ENCODE measurements at regions not wholly inside any gene's neighbourhood (a gene's known extent, or its start where the extent isn't known, plus 50 kb on each side); places are given as distances from the start of the nearest gene placed in this dataset.

DNA sequence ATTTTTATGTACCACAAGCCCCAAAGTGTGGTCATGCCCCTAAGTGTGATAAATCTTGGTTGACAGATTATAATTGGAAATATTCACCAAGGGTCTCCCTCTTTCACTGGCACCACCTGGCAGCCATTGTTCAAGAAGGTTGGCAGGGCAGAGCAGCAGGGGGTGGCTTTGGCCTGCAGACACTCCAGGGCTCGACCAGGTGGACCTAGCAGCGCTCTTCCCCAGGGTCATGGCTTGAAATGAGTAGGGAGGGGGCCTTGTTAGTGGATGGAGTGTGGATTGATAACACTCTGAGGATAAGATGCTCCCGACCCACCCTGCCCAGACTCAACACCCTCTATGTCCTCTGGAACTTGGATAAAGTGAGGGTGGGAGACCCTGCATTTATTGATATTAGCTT, 58.2 kb upstream of the KLHL25 start:
- no peak overlapping the region for H3K27ac ChIP-seq (ENCODE audit: low read depth in 2 of 2, low read length in 1 of 2)
- H3K9ac ChIP-seq = no peak overlapping the region
- no peak overlapping the region for H3K4me3 ChIP-seq (ENCODE audit: low read depth in 2 of 2, low read length in 1 of 2)
- H3K9me3 ChIP-seq = no peaks in the 10 kb centered on the region
- 43% methylated on average over 3 of the region's 3 CpGs for WGBS (ENCODE audit: low lambda C conversion rate)
- H3K4me1 ChIP-seq (ENCODE audit: control insufficient read depth in 1 of 2, insufficient read depth in 2 of 2, low read depth in 1 of 2, low read length in 1 of 2) = no peaks in the 10 kb centered on the region
- H3K36me3 ChIP-seq (replicated peaks in 1 of 2; ENCODE audit: control insufficient read depth in 1 of 2, insufficient read depth in 2 of 2, low read length in 1 of 2) = no peaks in the 10 kb centered on the region
- ChIA-PET POLR2A (no interaction called here), CTCF (interaction anchor here (1.4 kb wide), 1 partner anchor 18 kb away, joined by 5 read pairs; no protein-coding TSS in a partner anchor)
- H3K79me2 ChIP-seq (ENCODE audit: insufficient read depth) = no peaks in the 10 kb centered on the region
- no peaks in the 10 kb centered on the region for H3F3A ChIP-seq (replicated peaks; ENCODE audit: insufficient read depth)
- no peak for DNase-seq
- H2AFZ ChIP-seq (ENCODE audit: low read depth) = no peak overlapping the region
- H3K9me2 ChIP-seq = no peaks in the 10 kb centered on the region
- H4K20me1 ChIP-seq (ENCODE audit: insufficient read depth) = no peaks in the 10 kb centered on the region
- no peaks in the 10 kb centered on the region; the same call in 1 of the 2 replicates for H3K27me3 ChIP-seq (ENCODE audit: insufficient read depth)
- no peak overlapping the region for H3K4me2 ChIP-seq
- no peak for TF ChIP-seq ELF1 (IDR thresholded peaks at IDR 0.05)
- TF ChIP-seq MXI1 (IDR thresholded peaks at IDR 0.05; ENCODE audit: low read depth, low read length) = no peak
- TF ChIP-seq, protein P1, sequence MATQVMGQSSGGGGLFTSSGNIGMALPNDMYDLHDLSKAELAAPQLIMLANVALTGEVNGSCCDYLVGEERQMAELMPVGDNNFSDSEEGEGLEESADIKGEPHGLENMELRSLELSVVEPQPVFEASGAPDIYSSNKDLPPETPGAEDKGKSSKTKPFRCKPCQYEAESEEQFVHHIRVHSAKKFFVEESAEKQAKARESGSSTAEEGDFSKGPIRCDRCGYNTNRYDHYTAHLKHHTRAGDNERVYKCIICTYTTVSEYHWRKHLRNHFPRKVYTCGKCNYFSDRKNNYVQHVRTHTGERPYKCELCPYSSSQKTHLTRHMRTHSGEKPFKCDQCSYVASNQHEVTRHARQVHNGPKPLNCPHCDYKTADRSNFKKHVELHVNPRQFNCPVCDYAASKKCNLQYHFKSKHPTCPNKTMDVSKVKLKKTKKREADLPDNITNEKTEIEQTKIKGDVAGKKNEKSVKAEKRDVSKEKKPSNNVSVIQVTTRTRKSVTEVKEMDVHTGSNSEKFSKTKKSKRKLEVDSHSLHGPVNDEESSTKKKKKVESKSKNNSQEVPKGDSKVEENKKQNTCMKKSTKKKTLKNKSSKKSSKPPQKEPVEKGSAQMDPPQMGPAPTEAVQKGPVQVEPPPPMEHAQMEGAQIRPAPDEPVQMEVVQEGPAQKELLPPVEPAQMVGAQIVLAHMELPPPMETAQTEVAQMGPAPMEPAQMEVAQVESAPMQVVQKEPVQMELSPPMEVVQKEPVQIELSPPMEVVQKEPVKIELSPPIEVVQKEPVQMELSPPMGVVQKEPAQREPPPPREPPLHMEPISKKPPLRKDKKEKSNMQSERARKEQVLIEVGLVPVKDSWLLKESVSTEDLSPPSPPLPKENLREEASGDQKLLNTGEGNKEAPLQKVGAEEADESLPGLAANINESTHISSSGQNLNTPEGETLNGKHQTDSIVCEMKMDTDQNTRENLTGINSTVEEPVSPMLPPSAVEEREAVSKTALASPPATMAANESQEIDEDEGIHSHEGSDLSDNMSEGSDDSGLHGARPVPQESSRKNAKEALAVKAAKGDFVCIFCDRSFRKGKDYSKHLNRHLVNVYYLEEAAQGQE (IDR thresholded peaks at IDR 0.05; ENCODE audit: low read depth, low read length) = no peak
- TF ChIP-seq, protein P2, sequence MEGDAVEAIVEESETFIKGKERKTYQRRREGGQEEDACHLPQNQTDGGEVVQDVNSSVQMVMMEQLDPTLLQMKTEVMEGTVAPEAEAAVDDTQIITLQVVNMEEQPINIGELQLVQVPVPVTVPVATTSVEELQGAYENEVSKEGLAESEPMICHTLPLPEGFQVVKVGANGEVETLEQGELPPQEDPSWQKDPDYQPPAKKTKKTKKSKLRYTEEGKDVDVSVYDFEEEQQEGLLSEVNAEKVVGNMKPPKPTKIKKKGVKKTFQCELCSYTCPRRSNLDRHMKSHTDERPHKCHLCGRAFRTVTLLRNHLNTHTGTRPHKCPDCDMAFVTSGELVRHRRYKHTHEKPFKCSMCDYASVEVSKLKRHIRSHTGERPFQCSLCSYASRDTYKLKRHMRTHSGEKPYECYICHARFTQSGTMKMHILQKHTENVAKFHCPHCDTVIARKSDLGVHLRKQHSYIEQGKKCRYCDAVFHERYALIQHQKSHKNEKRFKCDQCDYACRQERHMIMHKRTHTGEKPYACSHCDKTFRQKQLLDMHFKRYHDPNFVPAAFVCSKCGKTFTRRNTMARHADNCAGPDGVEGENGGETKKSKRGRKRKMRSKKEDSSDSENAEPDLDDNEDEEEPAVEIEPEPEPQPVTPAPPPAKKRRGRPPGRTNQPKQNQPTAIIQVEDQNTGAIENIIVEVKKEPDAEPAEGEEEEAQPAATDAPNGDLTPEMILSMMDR (IDR thresholded peaks at IDR 0.05) = no peak
- TF ChIP-seq, protein P3, sequence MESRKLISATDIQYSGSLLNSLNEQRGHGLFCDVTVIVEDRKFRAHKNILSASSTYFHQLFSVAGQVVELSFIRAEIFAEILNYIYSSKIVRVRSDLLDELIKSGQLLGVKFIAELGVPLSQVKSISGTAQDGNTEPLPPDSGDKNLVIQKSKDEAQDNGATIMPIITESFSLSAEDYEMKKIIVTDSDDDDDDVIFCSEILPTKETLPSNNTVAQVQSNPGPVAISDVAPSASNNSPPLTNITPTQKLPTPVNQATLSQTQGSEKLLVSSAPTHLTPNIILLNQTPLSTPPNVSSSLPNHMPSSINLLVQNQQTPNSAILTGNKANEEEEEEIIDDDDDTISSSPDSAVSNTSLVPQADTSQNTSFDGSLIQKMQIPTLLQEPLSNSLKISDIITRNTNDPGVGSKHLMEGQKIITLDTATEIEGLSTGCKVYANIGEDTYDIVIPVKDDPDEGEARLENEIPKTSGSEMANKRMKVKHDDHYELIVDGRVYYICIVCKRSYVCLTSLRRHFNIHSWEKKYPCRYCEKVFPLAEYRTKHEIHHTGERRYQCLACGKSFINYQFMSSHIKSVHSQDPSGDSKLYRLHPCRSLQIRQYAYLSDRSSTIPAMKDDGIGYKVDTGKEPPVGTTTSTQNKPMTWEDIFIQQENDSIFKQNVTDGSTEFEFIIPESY (IDR thresholded peaks at IDR 0.05; ENCODE audit: borderline replicate concordance, low read depth) = no peak
- no peak for TF ChIP-seq GABPA (IDR thresholded peaks at IDR 0.05; ENCODE audit: low read depth)
- no peak for TF ChIP-seq FOSL2 (IDR thresholded peaks at IDR 0.05; ENCODE audit: borderline replicate concordance, low read depth)
- TF ChIP-seq EP300 (IDR thresholded peaks at IDR 0.05; ENCODE audit: borderline replicate concordance in 1 of 2, low read depth in 1 of 2, low read length in 1 of 2) = no peak
- no peak for TF ChIP-seq EZH2phosphoT487 (IDR thresholded peaks at IDR 0.05; ENCODE audit: borderline replicate concordance, low read depth)

All from SK-N-SH (cell line).